ENCODE measurements at regions not wholly inside any gene's neighbourhood (a gene's known extent, or its start where the extent isn't known, plus 50 kb on each side); places are given as distances from the start of the nearest gene placed in this dataset.

DNA sequence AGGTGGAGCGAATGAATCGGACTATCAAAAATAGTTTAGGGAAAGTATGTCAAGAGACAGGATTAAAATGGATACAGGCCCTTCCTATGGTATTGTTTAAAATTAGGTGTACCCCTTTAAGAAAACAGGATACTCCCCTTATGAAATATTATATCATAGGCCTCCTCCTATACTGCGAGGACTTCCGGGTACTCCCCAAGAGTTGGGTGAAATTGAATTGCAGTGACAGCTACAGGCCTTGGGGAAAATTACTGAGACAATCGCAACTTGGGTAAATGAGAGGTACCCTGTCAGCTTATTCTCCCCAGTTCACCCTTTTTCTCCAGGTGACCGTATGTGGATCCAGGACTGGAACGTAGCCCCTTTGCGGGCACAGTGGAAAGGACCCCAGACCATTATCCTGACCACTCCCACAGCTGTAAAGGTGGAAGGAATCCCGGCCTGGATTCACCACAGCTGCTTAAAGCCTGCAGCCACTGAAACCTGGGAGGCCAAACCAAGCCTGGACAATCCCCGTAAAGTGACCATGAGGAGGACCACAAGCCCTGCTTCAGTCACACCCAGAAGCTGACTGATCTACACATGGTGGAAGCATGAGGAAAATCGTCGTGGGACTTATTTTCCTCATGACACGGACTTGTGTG lies 1138.1 kb downstream of the ARAP2 start:
- Mint-ChIP-seq H3K4me3 (no peak overlapping the region), H3K9me3 (peaks cover 6% of the 10 kb centered on the region), H3K27ac (no peak overlapping the region), H3K36me3 (no peaks in the 10 kb centered on the region), H3K27me3 (no peaks in the 10 kb centered on the region), H3K4me1 (ENCODE audit: unreplicated experiment) (no peaks in the 10 kb centered on the region)
- TF ChIP-seq, protein P1, sequence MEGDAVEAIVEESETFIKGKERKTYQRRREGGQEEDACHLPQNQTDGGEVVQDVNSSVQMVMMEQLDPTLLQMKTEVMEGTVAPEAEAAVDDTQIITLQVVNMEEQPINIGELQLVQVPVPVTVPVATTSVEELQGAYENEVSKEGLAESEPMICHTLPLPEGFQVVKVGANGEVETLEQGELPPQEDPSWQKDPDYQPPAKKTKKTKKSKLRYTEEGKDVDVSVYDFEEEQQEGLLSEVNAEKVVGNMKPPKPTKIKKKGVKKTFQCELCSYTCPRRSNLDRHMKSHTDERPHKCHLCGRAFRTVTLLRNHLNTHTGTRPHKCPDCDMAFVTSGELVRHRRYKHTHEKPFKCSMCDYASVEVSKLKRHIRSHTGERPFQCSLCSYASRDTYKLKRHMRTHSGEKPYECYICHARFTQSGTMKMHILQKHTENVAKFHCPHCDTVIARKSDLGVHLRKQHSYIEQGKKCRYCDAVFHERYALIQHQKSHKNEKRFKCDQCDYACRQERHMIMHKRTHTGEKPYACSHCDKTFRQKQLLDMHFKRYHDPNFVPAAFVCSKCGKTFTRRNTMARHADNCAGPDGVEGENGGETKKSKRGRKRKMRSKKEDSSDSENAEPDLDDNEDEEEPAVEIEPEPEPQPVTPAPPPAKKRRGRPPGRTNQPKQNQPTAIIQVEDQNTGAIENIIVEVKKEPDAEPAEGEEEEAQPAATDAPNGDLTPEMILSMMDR (conservative IDR thresholded peaks at IDR 0.05) = no peak
- DNase-seq (ENCODE audit: extremely low spot score, unreplicated experiment) = no peak

DNA sequence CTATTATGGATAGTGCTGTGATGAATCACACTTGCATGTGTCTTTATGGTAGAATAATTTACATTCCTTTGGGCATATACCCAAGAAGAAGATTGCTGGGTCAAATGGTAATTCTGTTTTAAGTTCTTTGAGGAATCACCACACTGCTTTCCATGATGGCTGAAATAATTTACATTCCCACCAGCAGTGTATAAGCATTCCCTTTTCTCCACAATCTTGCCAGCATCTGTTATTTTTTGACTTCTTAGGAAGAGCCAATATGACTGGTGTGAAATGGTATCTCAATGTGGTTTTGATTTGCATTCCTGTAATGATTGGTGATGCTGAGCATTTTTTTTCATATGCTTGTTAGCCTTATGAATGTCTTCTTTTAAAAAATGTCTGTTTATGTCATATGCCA lies 1120.2 kb downstream of the ARAP2 start:
- no peak overlapping the region for H3K4me3 Mint-ChIP-seq
- no peak for DNase-seq (ENCODE audit: extremely low spot score, unreplicated experiment)
- H3K4me1 Mint-ChIP-seq (ENCODE audit: unreplicated experiment) = no peaks in the 10 kb centered on the region
- TF ChIP-seq, protein P1 (conservative IDR thresholded peaks at IDR 0.05) = no peak
- H3K36me3 Mint-ChIP-seq = no peaks in the 10 kb centered on the region
- H3K27me3 Mint-ChIP-seq = no peaks in the 10 kb centered on the region
- H3K9me3 Mint-ChIP-seq = no peaks in the 10 kb centered on the region
- no peak overlapping the region for H3K27ac Mint-ChIP-seq

DNA sequence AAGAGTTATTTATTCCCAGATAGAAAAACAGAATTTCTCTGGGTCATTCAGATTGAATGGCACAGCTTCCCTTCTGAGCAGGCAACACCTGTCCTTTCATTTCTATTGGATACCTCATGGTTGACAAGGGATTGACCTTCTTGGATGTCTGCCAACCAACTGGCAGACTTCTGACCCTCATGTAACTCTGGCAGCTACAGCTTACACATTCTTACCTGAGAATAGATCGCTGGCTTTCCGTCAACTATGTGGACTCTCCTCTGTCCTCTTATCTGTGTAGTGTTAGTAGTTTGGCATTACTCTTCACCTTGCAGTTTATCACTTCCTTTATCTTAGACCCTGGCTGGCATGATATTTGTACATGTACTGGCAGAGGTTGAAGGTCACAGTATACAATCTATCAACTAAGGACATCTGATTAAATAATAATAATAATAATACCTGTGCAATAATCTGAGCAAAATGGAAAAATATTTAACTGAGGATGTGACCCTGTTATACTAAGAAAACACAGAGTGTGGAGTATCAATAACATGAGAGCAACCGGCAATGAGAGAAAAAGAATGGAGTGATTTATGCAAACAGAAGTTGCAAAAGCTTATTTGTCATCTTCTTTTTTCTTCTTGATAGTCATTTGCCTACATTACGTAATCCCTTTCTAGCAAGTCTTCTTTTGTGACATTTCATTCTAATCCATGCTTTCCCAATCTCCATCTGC lies 1118.2 kb downstream of the ARAP2 start:
- H3K36me3 Mint-ChIP-seq = no peaks in the 10 kb centered on the region
- TF ChIP-seq, protein P1 (conservative IDR thresholded peaks at IDR 0.05) = no peak
- no peak overlapping the region for H3K4me3 Mint-ChIP-seq
- no peaks in the 10 kb centered on the region for H3K27me3 Mint-ChIP-seq
- H3K4me1 Mint-ChIP-seq (ENCODE audit: unreplicated experiment) = no peaks in the 10 kb centered on the region
- no peak for DNase-seq (ENCODE audit: extremely low spot score, unreplicated experiment)
- H3K27ac Mint-ChIP-seq = no peak overlapping the region
- H3K9me3 Mint-ChIP-seq = peaks cover 6% of the 10 kb centered on the region

DNA sequence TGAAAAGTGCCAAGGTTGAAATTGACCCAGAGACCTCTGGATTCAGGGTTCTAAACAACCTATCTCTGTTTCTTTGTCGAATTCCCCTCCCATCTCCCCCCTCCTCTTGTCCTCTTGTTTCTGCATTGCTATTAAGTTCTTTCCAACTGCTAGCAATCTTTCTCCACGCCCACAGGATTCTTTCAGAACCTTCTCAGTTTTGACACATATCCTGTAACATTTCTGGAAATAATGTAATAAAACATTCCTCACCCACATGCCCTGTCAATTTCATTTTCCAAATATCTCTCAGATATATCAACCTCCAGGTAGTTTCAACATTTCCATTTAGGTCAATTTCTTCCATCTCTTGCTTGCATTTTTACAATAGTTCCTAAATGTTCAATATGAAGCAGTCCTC lies 1105.9 kb downstream of the ARAP2 start:
- Mint-ChIP-seq H3K36me3 (no peaks in the 10 kb centered on the region), H3K27me3 (no peaks in the 10 kb centered on the region), H3K4me1 (ENCODE audit: unreplicated experiment) (peaks cover 4% of the 10 kb centered on the region), H3K9me3 (no peaks in the 10 kb centered on the region), H3K4me3 (no peak overlapping the region), H3K27ac (no peak overlapping the region)
- TF ChIP-seq, protein P1 (conservative IDR thresholded peaks at IDR 0.05) = no peak
- no peak for DNase-seq (ENCODE audit: extremely low spot score, unreplicated experiment)

DNA sequence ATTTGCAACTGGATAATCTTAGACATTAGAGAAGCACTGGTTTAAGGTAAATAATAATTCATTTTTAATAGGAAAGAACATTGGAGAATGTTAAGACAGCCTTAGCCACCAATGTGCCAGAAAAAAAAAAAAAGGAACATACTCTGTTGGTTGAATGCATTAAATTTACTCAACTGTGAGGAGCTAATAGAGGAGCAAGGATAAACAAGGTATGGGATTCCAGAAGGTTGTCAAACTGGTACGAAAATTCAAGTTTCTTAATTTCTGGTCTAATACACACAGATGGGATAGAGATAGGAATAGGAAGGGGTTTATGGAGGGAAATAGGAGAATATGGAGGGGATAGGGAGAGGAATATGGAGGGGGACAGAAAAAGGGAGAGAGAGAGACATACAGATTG lies 1096.6 kb downstream of the ARAP2 start:
- Mint-ChIP-seq H3K36me3 (no peaks in the 10 kb centered on the region), H3K4me3 (no peak overlapping the region), H3K27me3 (no peaks in the 10 kb centered on the region), H3K27ac (no peak overlapping the region), H3K4me1 (ENCODE audit: unreplicated experiment) (peaks cover 4% of the 10 kb centered on the region), H3K9me3 (peaks cover 17% of the 10 kb centered on the region)
- TF ChIP-seq, protein P1 (conservative IDR thresholded peaks at IDR 0.05) = no peak
- DNase-seq (ENCODE audit: extremely low spot score, unreplicated experiment) = no peak

Measured in type B pancreatic cell (in vitro differentiated cells).